Right renal cortex interstitium (tissue), 3 donors: ENCODE measurements at regions not wholly inside any gene's neighbourhood (a gene's known extent, or its start where the extent isn't known, plus 50 kb on each side); places are given as distances from the start of the nearest gene placed in this dataset.

Source experiments
- DNase-seq, 3 donors: peaks; one replicate each; pipeline ENCODE4 v3.0.0-alpha.2; 2013; ENCODE audit warnings: low read depth in 3 of 3, low spot score in 2 of 3

GRCh38 chr7:156198277-156198676, 386.0 kb upstream of the SHH start:
- DNase-seq: no peak

- no peak for DNase-seq
Measured at GRCh38 chr7:156196649-156197048, 384.4 kb upstream of the SHH start.

- DNase-seq: no peak
Measured at GRCh38 chr7:156195276-156195675, 383.0 kb upstream of the SHH start.

GRCh38 chr7:156194813-156195212, 382.6 kb upstream of the SHH start:
- no peak for DNase-seq

- no peak for DNase-seq
Measured at GRCh38 chr7:156192921-156193320, 380.7 kb upstream of the SHH start.

- DNase-seq: no peak
Measured at GRCh38 chr7:156191090-156191489, 378.8 kb upstream of the SHH start.

GRCh38 chr7:156185076-156185475, 372.8 kb upstream of the SHH start:
- no peak for DNase-seq

GRCh38 chr7:156184164-156184563, 371.9 kb upstream of the SHH start:
- no peak for DNase-seq

GRCh38 chr7:156180451-156181229, 368.4 kb upstream of the SHH start:
- DNase-seq: no peak

- no peak for DNase-seq
Measured at GRCh38 chr7:156179872-156180390, 367.7 kb upstream of the SHH start.

GRCh38 chr7:156178857-156179256, 366.6 kb upstream of the SHH start:
- no peak for DNase-seq

- DNase-seq: no peak
Measured at GRCh38 chr7:156178214-156178613, 366.0 kb upstream of the SHH start.

GRCh38 chr7:156177422-156178055, 365.3 kb upstream of the SHH start:
- DNase-seq: no peak

GRCh38 chr7:156176039-156176438, 363.8 kb upstream of the SHH start:
- DNase-seq: no peak

GRCh38 chr7:156175003-156175402, 362.7 kb upstream of the SHH start:
- no peak for DNase-seq

- no peak for DNase-seq
Measured at GRCh38 chr7:156174428-156174827, 362.2 kb upstream of the SHH start.

- no peak for DNase-seq
Measured at GRCh38 chr7:156173748-156174353, 361.6 kb upstream of the SHH start.

GRCh38 chr7:156173346-156173745, 361.1 kb upstream of the SHH start:
- DNase-seq: no peak

GRCh38 chr7:156172638-156173037, 360.4 kb upstream of the SHH start:
- DNase-seq: no peak

- DNase-seq: no peak
Measured at GRCh38 chr7:156169474-156170370, 357.5 kb upstream of the SHH start.

GRCh38 chr7:156168434-156168833, 356.2 kb upstream of the SHH start:
- no peak for DNase-seq
